DND-41 (cell line): ENCODE measurements at regions not wholly inside any gene's neighbourhood (a gene's known extent, or its start where the extent isn't known, plus 50 kb on each side); places are given as distances from the start of the nearest gene placed in this dataset.

ENCODE experiments used
- CTCF ChIP-seq: IDR thresholded peaks from 2 replicates; pipeline ENCODE4 v1.5.1; 2012; ENCODE audit warnings: borderline replicate concordance, low read length, moderate library complexity, mild to moderate bottlenecking; ENCODE audit not compliant: poor library complexity, severe bottlenecking; ENCODE audit errors: extremely low read depth
- EZH2 ChIP-seq: IDR thresholded peaks from 3 replicates; pipeline ENCODE4 v1.6.1; 2012; ENCODE audit warnings: borderline replicate concordance, low read depth, mild to moderate bottlenecking, moderate library complexity, low read length, inconsistent platforms; ENCODE audit not compliant: severe bottlenecking

- TF ChIP-seq CTCF (no peak), EZH2 (no peak)
These were observed 103.5 kb downstream of the SPRY4 start for GRCh38 chr5:142221091-142221860.
